HG03457 (cell line): ENCODE measurements at regions not wholly inside any gene's neighbourhood (a gene's known extent, or its start where the extent isn't known, plus 50 kb on each side); places are given as distances from the start of the nearest gene placed in this dataset.
"Not testable (repeated sequence)": the region's sequence is repeated elsewhere in the genome, so short reads cannot be mapped to it uniquely, and the experiment has no call there.

Experiments used
- ATAC-seq: cut with Tn5 transposase; IDR thresholded peaks from one replicate; pipeline ENCODE4 v1.9.1; 2021; ENCODE audit warnings: moderate number of reproducible peaks; ENCODE audit not compliant: unreplicated experiment

GRCh38 chr2:183892315-183892941, 705.9 kb upstream of the ZNF804A start:
- ATAC-seq: no peak

GRCh38 chr2:183898641-183899040, 699.7 kb upstream of the ZNF804A start:
- ATAC-seq: no peak

- no peak for ATAC-seq
Measured at GRCh38 chr2:183901931-183902330, 696.4 kb upstream of the ZNF804A start.

- ATAC-seq: no peak
Measured at GRCh38 chr2:183903026-183903425, 695.3 kb upstream of the ZNF804A start.

GRCh38 chr2:183916041-183916440, 682.3 kb upstream of the ZNF804A start:
- ATAC-seq: not testable (repeated sequence)

GRCh38 chr2:183919167-183919566, 679.2 kb upstream of the ZNF804A start:
- ATAC-seq: no peak

GRCh38 chr2:183919926-183920325, 678.4 kb upstream of the ZNF804A start:
- no peak for ATAC-seq

GRCh38 chr2:183925281-183925680, 673.0 kb upstream of the ZNF804A start:
- ATAC-seq: no peak

GRCh38 chr2:183926433-183926832, 671.9 kb upstream of the ZNF804A start:
- no peak for ATAC-seq

- no peak for ATAC-seq
Measured at GRCh38 chr2:183927406-183928325, 670.7 kb upstream of the ZNF804A start.

- no peak for ATAC-seq
Measured at GRCh38 chr2:183935005-183935404, 663.3 kb upstream of the ZNF804A start.

GRCh38 chr2:183937220-183937619, 661.1 kb upstream of the ZNF804A start:
- ATAC-seq: no peak

- ATAC-seq: no peak
Measured at GRCh38 chr2:183946193-183946592, 652.1 kb upstream of the ZNF804A start.

- ATAC-seq: no peak
Measured at GRCh38 chr2:183948861-183949260, 649.5 kb upstream of the ZNF804A start.

- no peak for ATAC-seq
Measured at GRCh38 chr2:183950673-183951072, 647.7 kb upstream of the ZNF804A start.

GRCh38 chr2:183951630-183952029, 646.7 kb upstream of the ZNF804A start:
- ATAC-seq: no peak

- ATAC-seq: no peak
Measured at GRCh38 chr2:183952741-183953140, 645.6 kb upstream of the ZNF804A start.

- no peak for ATAC-seq
Measured at GRCh38 chr2:183963609-183964008, 634.7 kb upstream of the ZNF804A start.

GRCh38 chr2:183964565-183964964, 633.8 kb upstream of the ZNF804A start:
- no peak for ATAC-seq

GRCh38 chr2:183967756-183968155, 630.6 kb upstream of the ZNF804A start:
- no peak for ATAC-seq

GRCh38 chr2:183975676-183976075, 622.7 kb upstream of the ZNF804A start:
- not testable (repeated sequence) for ATAC-seq

GRCh38 chr2:183984871-183985270, 613.5 kb upstream of the ZNF804A start:
- ATAC-seq: no peak
